Neural progenitor cell (in vitro differentiated cells): ENCODE measurements at regions not wholly inside any gene's neighbourhood (a gene's known extent, or its start where the extent isn't known, plus 50 kb on each side); places are given as distances from the start of the nearest gene placed in this dataset.
A peak's percentile ranks its signal among the peaks of the same experiment; 100 is the strongest.

Experiments
- DNase-seq: peaks from one replicate; pipeline ENCODE4 v3.0.0-alpha.2; 2016; ENCODE audit warnings: low spot score
- H2AFZ ChIP-seq: fragments of 200-600 bp; sonication (generic); replicated peaks from 2 replicates; pipeline ENCODE4 v1.6.1; 2016; ENCODE audit warnings: antibody characterized with exemption
- H3F3A ChIP-seq: fragments of 200-600 bp; sonication (generic); 2 replicates; pipeline ENCODE4 v1.6.1; 2016; ENCODE audit warnings: antibody characterized with exemption, low read depth
- H3K27ac ChIP-seq: fragments of 200-600 bp; sonication (generic); 2 replicates; pipeline ENCODE4 v1.5.1; 2016; ENCODE audit warnings: mild to moderate bottlenecking
- H3K27me3 ChIP-seq: fragments of 200-600 bp; sonication (generic); 2 replicates; pipeline ENCODE4 v1.6.1; 2016; ENCODE audit warnings: mild to moderate bottlenecking, moderate library complexity
- H3K36me3 ChIP-seq: fragments of 200-600 bp; sonication (generic); 2 replicates; pipeline ENCODE4 v1.5.1; 2016
- H3K4me1 ChIP-seq: fragments of 200-600 bp; sonication (generic); 2 replicates; pipeline ENCODE4 v1.6.1; 2016; ENCODE audit warnings: mixed run types
- H3K4me2 ChIP-seq: fragments of 200-600 bp; sonication (generic); 2 replicates; pipeline ENCODE4 v1.6.1; 2016
- H3K4me3 ChIP-seq: fragments of 200-600 bp; sonication (generic); 2 replicates; pipeline ENCODE4 v1.5.1; 2016
- H3K79me2 ChIP-seq: fragments of 200-600 bp; sonication (generic); 2 replicates; pipeline ENCODE4 v1.6.1; 2016; ENCODE audit warnings: low read depth
- H3K9ac ChIP-seq: fragments of 200-600 bp; sonication (generic); 2 replicates; pipeline ENCODE4 v1.6.1; 2016
- H3K9me3 ChIP-seq: fragments of 200-600 bp; sonication (generic); 2 replicates; pipeline ENCODE4 v1.5.1; 2016; ENCODE audit warnings: low read depth
- H4K20me1 ChIP-seq: fragments of 200-600 bp; sonication (generic); 2 replicates; pipeline ENCODE4 v1.6.1; 2016; ENCODE audit warnings: low read depth
- H3K27ac Mint-ChIP-seq: 3 replicates; pipeline ENCODE4 v1.8.0; 2021; ENCODE audit warnings: mixed read lengths
- H3K27me3 Mint-ChIP-seq: 2 replicates; pipeline ENCODE4 v1.8.0; 2022; ENCODE audit warnings: low read depth, mild to moderate bottlenecking, inconsistent platforms, moderate library complexity, mixed read lengths; ENCODE audit not compliant: insufficient read depth
- H3K36me3 Mint-ChIP-seq: 3 replicates; pipeline ENCODE4 v1.8.0; 2021; ENCODE audit warnings: mixed read lengths
- H3K4me1 Mint-ChIP-seq: 3 replicates; pipeline ENCODE4 v1.8.0; 2021; ENCODE audit warnings: mixed read lengths
- H3K4me3 Mint-ChIP-seq: 3 replicates; pipeline ENCODE4 v1.8.0; 2021; ENCODE audit warnings: mild to moderate bottlenecking, moderate library complexity, mixed read lengths
- H3K9me3 Mint-ChIP-seq: 3 replicates; pipeline ENCODE4 v1.8.0; 2020; ENCODE audit warnings: mixed read lengths
- EZH2 ChIP-seq: fragments of 200-600 bp; sonication (generic); IDR thresholded peaks from 2 replicates; pipeline ENCODE4 v1.6.1; 2017; ENCODE audit warnings: antibody characterized with exemption, mild to moderate bottlenecking, moderate library complexity
- EZH2phosphoT487 ChIP-seq: fragments of 200-600 bp; sonication (generic); IDR thresholded peaks from 2 replicates; pipeline ENCODE4 v1.6.1; 2017; ENCODE audit warnings: antibody characterized with exemption
- TF ChIP-seq, protein P1 (sequence below): fragments of 200-600 bp; sonication (generic); IDR thresholded peaks from 2 replicates; pipeline ENCODE4 v1.5.1; 2017; ENCODE audit warnings: antibody characterized with exemption, mild to moderate bottlenecking

DNA sequence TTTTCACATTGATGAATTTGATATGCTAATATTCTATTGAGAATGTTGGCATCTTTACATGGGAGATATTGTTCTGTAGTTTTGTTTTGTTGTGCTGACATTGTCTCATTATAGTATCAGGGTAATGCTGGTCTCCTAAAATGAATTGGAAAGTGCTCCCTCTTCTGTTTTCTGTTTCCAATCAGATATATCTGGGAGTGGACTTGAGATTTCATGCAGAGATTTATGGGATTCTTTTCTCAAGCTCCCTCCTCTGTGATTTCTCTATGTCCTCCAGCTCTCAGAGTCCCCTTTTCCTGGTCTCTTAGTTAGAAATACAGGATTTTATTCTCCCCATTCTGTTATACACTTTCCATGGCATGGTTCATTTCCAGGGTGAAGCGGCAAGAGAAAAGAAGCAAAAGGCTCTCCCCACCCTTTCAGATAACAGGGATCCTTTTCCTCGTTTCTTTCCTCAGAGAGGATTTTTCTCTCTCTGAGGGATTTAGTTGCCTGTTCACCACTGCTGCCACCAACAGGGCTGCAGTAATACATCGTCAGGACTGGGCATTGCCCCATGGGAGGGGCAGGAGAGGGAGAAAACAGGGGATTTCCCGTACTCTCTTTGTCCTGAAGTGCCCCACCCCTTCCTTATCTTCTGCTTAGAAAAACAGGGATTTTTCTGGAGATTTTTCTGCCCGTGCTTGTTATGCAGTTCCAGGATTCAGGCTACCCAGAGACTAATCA lies 59.3 kb upstream of the STMND1 start:
- peak; percentile 82 for DNase-seq
- no peaks in the 10 kb centered on the region for H3K27me3 Mint-ChIP-seq
- peaks cover 6% of the 10 kb centered on the region for H3K4me1 Mint-ChIP-seq
- no peaks in the 10 kb centered on the region for H3F3A ChIP-seq
- no peak for TF ChIP-seq EZH2
- TF ChIP-seq, protein P1, sequence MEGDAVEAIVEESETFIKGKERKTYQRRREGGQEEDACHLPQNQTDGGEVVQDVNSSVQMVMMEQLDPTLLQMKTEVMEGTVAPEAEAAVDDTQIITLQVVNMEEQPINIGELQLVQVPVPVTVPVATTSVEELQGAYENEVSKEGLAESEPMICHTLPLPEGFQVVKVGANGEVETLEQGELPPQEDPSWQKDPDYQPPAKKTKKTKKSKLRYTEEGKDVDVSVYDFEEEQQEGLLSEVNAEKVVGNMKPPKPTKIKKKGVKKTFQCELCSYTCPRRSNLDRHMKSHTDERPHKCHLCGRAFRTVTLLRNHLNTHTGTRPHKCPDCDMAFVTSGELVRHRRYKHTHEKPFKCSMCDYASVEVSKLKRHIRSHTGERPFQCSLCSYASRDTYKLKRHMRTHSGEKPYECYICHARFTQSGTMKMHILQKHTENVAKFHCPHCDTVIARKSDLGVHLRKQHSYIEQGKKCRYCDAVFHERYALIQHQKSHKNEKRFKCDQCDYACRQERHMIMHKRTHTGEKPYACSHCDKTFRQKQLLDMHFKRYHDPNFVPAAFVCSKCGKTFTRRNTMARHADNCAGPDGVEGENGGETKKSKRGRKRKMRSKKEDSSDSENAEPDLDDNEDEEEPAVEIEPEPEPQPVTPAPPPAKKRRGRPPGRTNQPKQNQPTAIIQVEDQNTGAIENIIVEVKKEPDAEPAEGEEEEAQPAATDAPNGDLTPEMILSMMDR, result peak; percentile 54
- H2AFZ ChIP-seq, result peak overlapping the region; percentile 59
- no peaks in the 10 kb centered on the region for H3K36me3 ChIP-seq
- no peaks in the 10 kb centered on the region for H3K36me3 Mint-ChIP-seq
- H3K27me3 ChIP-seq, result no peaks in the 10 kb centered on the region
- H3K4me3 Mint-ChIP-seq, result peak overlapping the region; percentile 36
- H3K4me1 ChIP-seq, result peaks cover 10% of the 10 kb centered on the region
- no peak overlapping the region for H3K4me3 ChIP-seq
- no peak overlapping the region for H3K27ac ChIP-seq
- no peaks in the 10 kb centered on the region for H3K9me3 ChIP-seq
- peak overlapping the region; percentile 35 for H3K4me2 ChIP-seq
- no peak overlapping the region for H3K9ac ChIP-seq
- no peaks in the 10 kb centered on the region for H3K9me3 Mint-ChIP-seq
- no peak overlapping the region for H3K27ac Mint-ChIP-seq
- H4K20me1 ChIP-seq, result no peaks in the 10 kb centered on the region
- no peaks in the 10 kb centered on the region for H3K79me2 ChIP-seq

DNA sequence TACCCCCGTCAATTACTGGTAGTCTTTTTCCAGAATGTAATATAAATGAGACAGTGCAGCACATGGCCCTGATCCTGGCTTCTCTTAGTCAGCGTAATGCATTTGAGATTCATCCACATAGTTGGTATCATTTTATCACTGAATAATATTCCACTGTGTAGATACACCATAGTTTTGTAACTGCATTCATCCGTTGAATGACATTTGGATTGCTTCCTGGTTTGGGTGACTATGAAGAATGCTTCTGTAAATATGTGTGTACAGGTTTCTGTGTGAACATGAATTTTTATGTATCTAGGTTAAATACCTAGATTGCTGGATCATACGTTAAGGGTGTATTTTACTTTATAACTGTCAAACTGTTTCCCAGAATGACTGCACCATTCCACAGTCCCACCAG lies 62.6 kb upstream of the STMND1 start:
- no peaks in the 10 kb centered on the region for H3K36me3 ChIP-seq
- no peaks in the 10 kb centered on the region for H3K9me3 ChIP-seq
- H3K4me3 ChIP-seq, result no peak overlapping the region
- H4K20me1 ChIP-seq, result no peaks in the 10 kb centered on the region
- Mint-ChIP-seq H3K9me3 (no peaks in the 10 kb centered on the region), H3K36me3 (no peaks in the 10 kb centered on the region), H3K27me3 (peaks cover 2% of the 10 kb centered on the region), H3K27ac (no peak overlapping the region), H3K4me1 (peaks cover 6% of the 10 kb centered on the region), H3K4me3 (no peak overlapping the region)
- H2AFZ ChIP-seq, result no peak overlapping the region
- H3K79me2 ChIP-seq, result no peaks in the 10 kb centered on the region
- no peak for DNase-seq
- no peak overlapping the region for H3K9ac ChIP-seq
- no peak overlapping the region for H3K4me2 ChIP-seq
- H3K4me1 ChIP-seq, result peaks cover 10% of the 10 kb centered on the region
- TF ChIP-seq EZH2phosphoT487, result no peak
- TF ChIP-seq, protein P1, result no peak
- no peak for TF ChIP-seq EZH2
- H3F3A ChIP-seq, result no peaks in the 10 kb centered on the region
- no peaks in the 10 kb centered on the region for H3K27me3 ChIP-seq
- H3K27ac ChIP-seq, result no peak overlapping the region

DNA sequence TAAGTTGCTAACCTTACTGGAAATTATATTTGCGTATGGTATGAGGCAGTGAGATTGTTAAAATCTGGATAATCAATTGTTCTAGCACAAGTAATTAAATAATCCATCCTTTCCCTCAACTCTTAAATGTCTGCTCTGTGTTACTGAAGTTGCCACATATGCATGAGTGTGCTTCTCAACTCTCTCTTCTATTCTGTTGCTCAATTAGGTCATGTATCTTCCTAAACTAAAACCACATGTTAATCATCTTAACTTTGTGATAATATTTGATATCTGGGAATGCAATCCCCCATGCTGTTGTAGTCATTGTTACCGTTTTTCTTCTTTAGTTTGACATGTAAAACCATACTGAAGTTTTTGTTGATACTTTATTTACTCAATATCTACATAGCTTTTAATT lies 63.5 kb upstream of the STMND1 start:
- Histone ChIP-seq H3K9ac (no peak overlapping the region), H3K36me3 (no peaks in the 10 kb centered on the region), H2AFZ (no peak overlapping the region), H3K79me2 (no peaks in the 10 kb centered on the region), H4K20me1 (no peaks in the 10 kb centered on the region), H3K9me3 (no peaks in the 10 kb centered on the region), H3F3A (no peaks in the 10 kb centered on the region), H3K4me1 (peaks cover 9% of the 10 kb centered on the region), H3K4me2 (no peak overlapping the region), H3K27me3 (no peaks in the 10 kb centered on the region), H3K27ac (no peak overlapping the region), H3K4me3 (no peak overlapping the region)
- Mint-ChIP-seq H3K9me3 (no peaks in the 10 kb centered on the region), H3K27me3 (peaks cover 3% of the 10 kb centered on the region), H3K27ac (no peak overlapping the region), H3K4me1 (peaks cover 6% of the 10 kb centered on the region), H3K36me3 (no peaks in the 10 kb centered on the region), H3K4me3 (no peak overlapping the region)
- DNase-seq, result no peak
- TF ChIP-seq EZH2phosphoT487 (no peak), EZH2 (no peak)
- TF ChIP-seq, protein P1, result no peak
